ENCODE measurements at regions not wholly inside any gene's neighbourhood (a gene's known extent, or its start where the extent isn't known, plus 50 kb on each side); places are given as distances from the start of the nearest gene placed in this dataset.

DNA sequence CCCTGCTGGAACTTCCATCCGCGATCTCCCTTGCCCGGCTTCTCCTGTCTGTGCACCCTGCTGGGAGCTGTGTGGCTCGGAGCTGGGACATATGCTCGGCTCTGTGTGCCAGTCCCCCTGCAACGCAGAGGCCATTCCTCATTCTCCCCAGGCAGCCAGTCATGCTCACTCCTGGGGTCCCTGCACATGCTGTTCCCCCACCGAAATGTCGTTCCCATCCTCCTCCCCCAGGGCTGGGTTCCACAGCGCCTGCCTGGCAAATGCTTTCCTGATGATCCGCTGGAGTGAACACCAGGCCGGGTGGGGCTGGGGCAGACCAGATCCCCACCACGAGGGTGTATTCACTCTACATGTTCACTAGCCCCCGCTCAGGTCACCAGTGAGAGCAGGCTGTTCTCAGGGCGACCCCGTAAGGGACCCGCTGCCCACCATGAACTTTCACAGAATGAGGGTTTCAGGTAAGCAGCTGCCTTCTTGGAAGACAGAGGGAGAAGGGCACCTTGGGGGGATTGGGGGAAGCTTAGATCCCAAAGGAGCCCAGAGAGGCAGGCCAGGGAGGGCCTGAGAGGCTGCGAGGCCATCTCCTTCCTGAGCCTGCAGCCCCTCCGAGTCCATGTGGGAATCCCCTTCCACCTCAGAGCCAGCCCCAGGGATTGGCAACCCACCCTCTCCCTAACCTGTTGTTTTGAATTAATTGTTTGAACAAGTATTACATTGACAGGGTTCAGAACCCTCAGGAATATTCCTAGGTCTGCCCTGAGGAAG is 88.7 kb upstream of the IQSEC1 start:
- H3K36me3 Mint-ChIP-seq (ENCODE audit: low read depth): no peaks in the 10 kb centered on the region

DNA sequence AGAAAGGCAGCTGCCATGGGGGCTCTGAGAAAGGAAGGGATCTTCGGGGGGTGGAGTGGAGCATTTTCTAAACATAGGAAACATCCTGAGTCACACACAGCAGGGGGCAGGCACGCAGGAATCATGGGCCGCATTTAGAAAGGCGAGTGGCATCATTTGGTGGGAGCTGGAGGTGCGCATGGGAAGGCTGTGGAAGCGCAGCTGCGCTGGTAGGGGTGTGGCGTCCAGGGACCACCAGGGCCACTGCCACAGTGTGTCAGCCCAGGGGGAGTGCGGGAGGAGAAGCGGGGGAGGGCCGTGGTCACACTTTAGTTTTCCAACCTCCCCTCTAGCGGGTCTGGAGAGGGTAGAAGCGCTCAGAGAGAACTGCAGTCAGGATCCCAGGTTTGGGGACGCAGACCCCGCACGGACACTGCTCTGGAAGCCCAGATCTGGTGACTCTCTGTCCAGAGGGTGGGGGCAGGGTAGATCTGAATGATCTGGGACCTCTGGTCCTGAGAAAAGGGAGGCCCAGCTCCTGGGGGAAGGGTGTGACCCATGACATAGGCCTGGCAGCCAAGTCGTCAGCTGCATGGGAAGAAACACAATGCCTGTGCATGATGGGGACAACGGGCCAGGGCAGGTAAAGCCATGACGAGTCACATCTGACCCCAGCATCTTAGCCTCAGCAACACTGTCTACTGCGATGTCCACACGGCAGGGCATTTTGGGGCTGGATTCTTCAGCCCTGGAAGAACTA is 88.0 kb upstream of the IQSEC1 start:
- H3K27ac Mint-ChIP-seq: no peak overlapping the region
- no peak for DNase-seq
- H3K4me1 Mint-ChIP-seq: peaks cover 26% of the 10 kb centered on the region
- H3K27me3 Mint-ChIP-seq (ENCODE audit: low read depth, poor library complexity): peaks cover 16% of the 10 kb centered on the region
- H3K36me3 Mint-ChIP-seq (ENCODE audit: low read depth): no peaks in the 10 kb centered on the region
- H3K4me3 Mint-ChIP-seq: no peak overlapping the region
- H3K9me3 Mint-ChIP-seq: peaks cover 7% of the 10 kb centered on the region
- TF ChIP-seq, protein P1, sequence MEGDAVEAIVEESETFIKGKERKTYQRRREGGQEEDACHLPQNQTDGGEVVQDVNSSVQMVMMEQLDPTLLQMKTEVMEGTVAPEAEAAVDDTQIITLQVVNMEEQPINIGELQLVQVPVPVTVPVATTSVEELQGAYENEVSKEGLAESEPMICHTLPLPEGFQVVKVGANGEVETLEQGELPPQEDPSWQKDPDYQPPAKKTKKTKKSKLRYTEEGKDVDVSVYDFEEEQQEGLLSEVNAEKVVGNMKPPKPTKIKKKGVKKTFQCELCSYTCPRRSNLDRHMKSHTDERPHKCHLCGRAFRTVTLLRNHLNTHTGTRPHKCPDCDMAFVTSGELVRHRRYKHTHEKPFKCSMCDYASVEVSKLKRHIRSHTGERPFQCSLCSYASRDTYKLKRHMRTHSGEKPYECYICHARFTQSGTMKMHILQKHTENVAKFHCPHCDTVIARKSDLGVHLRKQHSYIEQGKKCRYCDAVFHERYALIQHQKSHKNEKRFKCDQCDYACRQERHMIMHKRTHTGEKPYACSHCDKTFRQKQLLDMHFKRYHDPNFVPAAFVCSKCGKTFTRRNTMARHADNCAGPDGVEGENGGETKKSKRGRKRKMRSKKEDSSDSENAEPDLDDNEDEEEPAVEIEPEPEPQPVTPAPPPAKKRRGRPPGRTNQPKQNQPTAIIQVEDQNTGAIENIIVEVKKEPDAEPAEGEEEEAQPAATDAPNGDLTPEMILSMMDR (IDR thresholded peaks at IDR 0.05): peak; percentile 10

More for the DNA sequence above, 88.7 kb upstream of the IQSEC1 start:
- no peaks in the 10 kb centered on the region for H3K9me3 Mint-ChIP-seq
- no peak for DNase-seq
- peaks cover 13% of the 10 kb centered on the region for H3K27me3 Mint-ChIP-seq (ENCODE audit: low read depth, poor library complexity)
- TF ChIP-seq, protein P1 (IDR thresholded peaks at IDR 0.05): no peak
- H3K27ac Mint-ChIP-seq: no peak overlapping the region
- H3K4me3 Mint-ChIP-seq: no peak overlapping the region
- H3K4me1 Mint-ChIP-seq: peaks cover 31% of the 10 kb centered on the region

DNA sequence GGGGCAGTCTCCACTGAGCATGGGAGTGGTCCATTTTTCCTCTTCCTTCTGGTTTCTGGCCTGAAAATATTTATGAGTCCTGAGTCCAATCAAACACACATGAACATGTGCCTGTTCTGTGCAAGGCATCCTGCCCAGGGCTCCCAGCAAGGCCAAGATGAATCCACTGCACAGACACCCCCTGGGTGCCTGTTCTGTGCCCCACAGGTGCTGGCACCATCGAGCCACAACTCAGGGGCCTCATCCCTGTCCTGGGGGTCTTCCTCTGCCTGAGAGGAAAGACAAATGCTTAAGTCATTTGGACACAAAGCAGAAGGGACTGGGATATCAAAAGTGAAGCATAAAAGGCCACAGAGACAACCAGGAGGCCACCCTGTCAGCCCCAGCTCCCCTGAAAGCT is 87.4 kb upstream of the IQSEC1 start:
- no peak overlapping the region for H3K4me3 Mint-ChIP-seq
- DNase-seq: no peak
- no peak overlapping the region for H3K27ac Mint-ChIP-seq
- TF ChIP-seq, protein P1 (IDR thresholded peaks at IDR 0.05): no peak
- H3K27me3 Mint-ChIP-seq (ENCODE audit: low read depth, poor library complexity): peaks cover 17% of the 10 kb centered on the region
- H3K4me1 Mint-ChIP-seq: peaks cover 20% of the 10 kb centered on the region
- peaks cover 10% of the 10 kb centered on the region for H3K9me3 Mint-ChIP-seq
- H3K36me3 Mint-ChIP-seq (ENCODE audit: low read depth): no peaks in the 10 kb centered on the region

DNA sequence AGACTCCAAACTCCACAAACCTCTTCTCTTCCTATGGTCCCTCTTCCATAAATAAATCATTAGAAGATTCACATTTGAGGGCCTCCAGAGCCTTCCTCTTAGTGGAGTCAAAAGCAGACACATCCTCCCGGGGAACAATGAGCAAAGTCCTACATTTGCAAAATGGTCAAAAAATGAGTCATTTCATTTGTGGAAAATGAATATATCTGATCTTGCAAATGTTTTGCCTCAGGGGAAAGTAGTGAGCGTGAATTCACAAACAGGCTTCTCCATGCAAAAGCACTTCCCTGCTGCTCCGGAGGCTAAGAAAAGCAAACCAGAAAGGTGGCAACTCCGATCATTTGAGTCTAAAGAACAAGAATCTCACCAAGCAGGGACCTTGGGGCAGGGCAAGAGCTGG is 86.7 kb upstream of the IQSEC1 start:
- Mint-ChIP-seq H3K4me3 (no peak overlapping the region), H3K36me3 (ENCODE audit: low read depth) (peaks cover under 1% of the 10 kb centered on the region), H3K27me3 (ENCODE audit: low read depth, poor library complexity) (peaks cover 16% of the 10 kb centered on the region), H3K4me1 (peaks cover 14% of the 10 kb centered on the region), H3K9me3 (peaks cover 17% of the 10 kb centered on the region), H3K27ac (no peak overlapping the region)
- TF ChIP-seq, protein P1 (IDR thresholded peaks at IDR 0.05): no peak
- DNase-seq: no peak

DNA sequence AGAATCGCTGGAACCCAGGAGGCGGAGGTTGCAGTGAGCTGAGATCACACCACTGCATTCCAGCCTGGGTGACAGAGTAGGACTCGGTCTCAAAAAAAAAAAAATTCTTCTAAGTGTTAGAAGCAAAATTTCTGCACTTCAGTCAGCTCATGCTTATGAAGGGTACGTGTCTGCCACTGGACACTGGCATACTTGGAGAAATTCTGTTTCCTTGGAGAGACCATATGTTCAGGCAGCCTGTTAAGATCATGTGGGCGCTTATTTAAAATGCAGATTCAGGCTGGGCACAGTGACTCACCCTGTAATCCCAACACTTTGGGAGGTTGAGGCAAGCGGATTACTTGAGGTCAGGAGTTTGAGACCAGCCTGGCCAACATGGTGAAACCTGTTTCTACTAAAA is 85.6 kb upstream of the IQSEC1 start:
- TF ChIP-seq, protein P1 (IDR thresholded peaks at IDR 0.05): no peak

More for the DNA sequence above, 85.6 kb upstream of the IQSEC1 start:
- Mint-ChIP-seq H3K36me3 (ENCODE audit: low read depth) (peaks cover 5% of the 10 kb centered on the region), H3K27ac (no peak overlapping the region), H3K4me1 (peaks cover 14% of the 10 kb centered on the region), H3K9me3 (peaks cover 23% of the 10 kb centered on the region), H3K27me3 (ENCODE audit: low read depth, poor library complexity) (peaks cover 6% of the 10 kb centered on the region), H3K4me3 (no peak overlapping the region)
- no peak for DNase-seq
